PC-3 (cell line): ENCODE measurements at regions not wholly inside any gene's neighbourhood (a gene's known extent, or its start where the extent isn't known, plus 50 kb on each side); places are given as distances from the start of the nearest gene placed in this dataset.
"Not testable (repeated sequence)": the region's sequence is repeated elsewhere in the genome, so short reads cannot be mapped to it uniquely, and the experiment has no call there.

Experiments
- EZH2 ChIP-seq: fragments of 300-600 bp; sonication (generic); IDR thresholded peaks from one replicate; pipeline ENCODE4 v1.6.1; 2017; ENCODE audit warnings: antibody characterized with exemption, mild to moderate bottlenecking, low read length; ENCODE audit not compliant: unreplicated experiment
- EZH2phosphoT487 ChIP-seq: fragments of 300-600 bp; sonication (generic); IDR thresholded peaks from 2 replicates; pipeline ENCODE4 v1.6.1; 2018; ENCODE audit warnings: mild to moderate bottlenecking, antibody characterized with exemption, low read length, borderline replicate concordance
- TF ChIP-seq, protein P1 (sequence below): fragments of 300-600 bp; sonication (generic); conservative IDR thresholded peaks from 2 replicates; pipeline ENCODE4 v1.5.1; 2017; ENCODE audit warnings: antibody characterized with exemption, low read depth, mild to moderate bottlenecking, low read length

DNA sequence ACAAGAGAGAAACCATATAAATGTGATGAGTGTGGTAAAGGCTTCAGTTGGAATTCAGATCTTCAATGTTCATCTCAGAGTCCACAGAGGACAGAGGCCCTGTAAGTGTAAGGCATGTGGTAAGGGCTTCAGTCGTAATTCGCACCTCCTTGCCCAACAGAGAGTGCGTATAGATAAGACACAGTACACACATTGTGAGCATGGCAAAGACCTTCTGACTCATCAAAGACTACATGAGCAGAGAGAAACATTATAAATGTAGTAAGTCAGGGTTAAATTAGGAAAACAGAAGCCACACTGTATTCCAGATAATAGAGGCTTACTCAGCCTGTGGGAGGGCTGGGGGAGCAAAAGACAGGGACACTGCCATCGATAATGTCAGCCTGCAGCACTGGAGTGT lies 98.1 kb upstream of the GPR39 start:
- TF ChIP-seq, protein P1, sequence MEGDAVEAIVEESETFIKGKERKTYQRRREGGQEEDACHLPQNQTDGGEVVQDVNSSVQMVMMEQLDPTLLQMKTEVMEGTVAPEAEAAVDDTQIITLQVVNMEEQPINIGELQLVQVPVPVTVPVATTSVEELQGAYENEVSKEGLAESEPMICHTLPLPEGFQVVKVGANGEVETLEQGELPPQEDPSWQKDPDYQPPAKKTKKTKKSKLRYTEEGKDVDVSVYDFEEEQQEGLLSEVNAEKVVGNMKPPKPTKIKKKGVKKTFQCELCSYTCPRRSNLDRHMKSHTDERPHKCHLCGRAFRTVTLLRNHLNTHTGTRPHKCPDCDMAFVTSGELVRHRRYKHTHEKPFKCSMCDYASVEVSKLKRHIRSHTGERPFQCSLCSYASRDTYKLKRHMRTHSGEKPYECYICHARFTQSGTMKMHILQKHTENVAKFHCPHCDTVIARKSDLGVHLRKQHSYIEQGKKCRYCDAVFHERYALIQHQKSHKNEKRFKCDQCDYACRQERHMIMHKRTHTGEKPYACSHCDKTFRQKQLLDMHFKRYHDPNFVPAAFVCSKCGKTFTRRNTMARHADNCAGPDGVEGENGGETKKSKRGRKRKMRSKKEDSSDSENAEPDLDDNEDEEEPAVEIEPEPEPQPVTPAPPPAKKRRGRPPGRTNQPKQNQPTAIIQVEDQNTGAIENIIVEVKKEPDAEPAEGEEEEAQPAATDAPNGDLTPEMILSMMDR = not testable (repeated sequence)
- not testable (repeated sequence) for TF ChIP-seq EZH2, EZH2phosphoT487
